Upper lobe of left lung (tissue), 6 donors: ENCODE measurements at regions not wholly inside any gene's neighbourhood (a gene's known extent, or its start where the extent isn't known, plus 50 kb on each side); places are given as distances from the start of the nearest gene placed in this dataset.

Experiments used
- ATAC-seq, 2 donors: fragments of 200-7000 bp; cut with Tn5 transposase; one replicate each; pipeline ENCODE4 v1.9.1; 2022; ENCODE audit warnings: mild to moderate bottlenecking in 2 of 2, moderate library complexity in 2 of 2; ENCODE audit not compliant: low FRiP score in 2 of 2
- DNase-seq, 2 donors: peaks; one replicate each; pipeline ENCODE4 v3.0.0-alpha.2; 2019 to 2020
- H3K27ac ChIP-seq, 4 donors: fragments of 200-600 bp; sonication (generic); one replicate each; pipeline ENCODE4 v1.5.1; 2016 to 2019
- H3K27me3 ChIP-seq, 4 donors: fragments of 200-600 bp; sonication (generic); one replicate each; pipeline ENCODE4 v1.5.1; 2017 to 2019
- H3K36me3 ChIP-seq, 4 donors: fragments of 200-600 bp; sonication (generic); one replicate each; pipeline ENCODE4 v1.5.1; 2016 to 2019
- H3K4me1 ChIP-seq, 4 donors: fragments of 200-600 bp; sonication (generic); one replicate each; pipeline ENCODE4 v1.5.1; 2018 to 2019
- H3K4me3 ChIP-seq, 4 donors: fragments of 200-600 bp; sonication (generic); one replicate each; pipeline ENCODE4 v1.5.1; 2017 to 2019; ENCODE audit warnings: mild to moderate bottlenecking in 2 of 4, moderate library complexity in 1 of 4
- H3K9me3 ChIP-seq, 4 donors: fragments of 200-600 bp; sonication (generic); one replicate each; pipeline ENCODE4 v1.5.1; 2018 to 2019
- CTCF ChIP-seq, 6 experiments: fragments of 450-650 bp in 4 of 6; fragments of 200-600 bp in 2 of 6; sonication (generic) in 2 of 6; IDR thresholded peaks; one replicate each; pipeline ENCODE4 v1.5.1; 2016 to 2019; ENCODE audit warnings: antibody characterized with exemption in 6 of 6
- EP300 ChIP-seq, 4 donors: sonication (generic); formaldehyde crosslinking; IDR thresholded peaks; one replicate each; pipeline ENCODE4 v1.5.1; 2017; ENCODE audit warnings: antibody characterized with exemption in 4 of 4, control low read depth in 2 of 4
- POLR2A ChIP-seq, 4 donors: fragments of 450-650 bp; IDR thresholded peaks; one replicate each; pipeline ENCODE4 v1.5.1; 2016 to 2017; ENCODE audit warnings: antibody characterized with exemption in 4 of 4, mild to moderate bottlenecking in 2 of 4
- POLR2AphosphoS5 ChIP-seq, 2 donors: sonication (generic); formaldehyde crosslinking; IDR thresholded peaks; one replicate each; pipeline ENCODE4 v1.5.1; 2017; ENCODE audit warnings: antibody characterized with exemption in 2 of 2
- WGBS, 2 donors: methylation state at CpG; one replicate each; pipeline ENCODE4 v1.1.5; 2017 to 2018; 5-methylcytosine and 5-hydroxymethylcytosine counted together
- donor health status: DM: no; HTN: no; CAD: no; lungs with moderate emphysema.
- donor health status: DM: no; HTN: yes; CAD: no; lungs with severe emphysema.

GRCh38 chr5:126248611-126249010 is 174.6 kb upstream of the GRAMD2B start:
- Histone ChIP-seq H3K4me3 (no peak overlapping the region), H3K27ac (no peak overlapping the region), H3K9me3 (no peaks in the 10 kb centered on the region), H3K36me3 (no peaks in the 10 kb centered on the region), H3K4me1 (no peaks in the 10 kb centered on the region), H3K27me3 (no peaks in the 10 kb centered on the region)
- WGBS, 2 donors, result 85 to 88% methylated on average over 1 of the region's 1 CpG
- TF ChIP-seq POLR2AphosphoS5 (IDR thresholded peaks at IDR 0.05) (no peak), EP300 (IDR thresholded peaks at IDR 0.05) (no peak), CTCF (IDR thresholded peaks at IDR 0.05) (no peak), POLR2A (IDR thresholded peaks at IDR 0.05) (no peak)
- no peak for ATAC-seq
- DNase-seq, result no peak

- no peak for DNase-seq
- ATAC-seq, result no peak
- no peaks in the 10 kb centered on the region for H3K4me1 ChIP-seq
- TF ChIP-seq CTCF (IDR thresholded peaks at IDR 0.05), result no peak
- no peaks in the 10 kb centered on the region for H3K27me3 ChIP-seq
- H3K4me3 ChIP-seq, result no peak overlapping the region
- no peaks in the 10 kb centered on the region for H3K36me3 ChIP-seq
- H3K27ac ChIP-seq, result no peak overlapping the region
- 88 to 99% methylated on average over 3 of the region's 3 CpGs for WGBS, 2 donors
- H3K9me3 ChIP-seq, result no peaks in the 10 kb centered on the region
These were observed 172.2 kb upstream of the GRAMD2B start for GRCh38 chr5:126251024-126251423.

DNA sequence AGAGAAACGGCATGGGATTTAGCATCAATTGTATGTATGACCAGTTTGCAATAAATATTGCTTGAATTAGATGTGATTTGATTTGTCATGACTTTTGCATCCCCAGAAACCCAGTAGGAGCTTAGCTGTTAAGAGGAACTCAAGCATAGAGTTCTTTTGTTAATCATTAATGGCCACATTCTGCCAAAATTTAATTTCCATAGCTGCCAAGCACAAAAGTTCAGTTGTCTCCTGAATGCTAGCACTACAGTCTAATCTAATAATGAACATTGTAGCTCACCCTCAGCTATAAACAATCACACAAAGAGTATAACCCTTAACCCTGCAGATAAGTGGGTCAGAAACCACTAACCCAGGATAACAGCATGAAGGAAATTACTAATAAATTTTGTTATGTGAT is 169.8 kb upstream of the GRAMD2B start:
- 88 to 92% methylated on average over 1 of the region's 1 CpG for WGBS, 2 donors
- H3K4me3 ChIP-seq, result no peak overlapping the region

GRCh38 chr5:126263591-126264184 is 159.5 kb upstream of the GRAMD2B start:
- Histone ChIP-seq H3K9me3 (peaks cover 0 to 8% (median 1%) of the 10 kb centered on the region in 4 donors), H3K4me3 (no peak overlapping the region), H3K27me3 (no peaks in the 10 kb centered on the region), H3K27ac (no peak overlapping the region), H3K4me1 (no peaks in the 10 kb centered on the region), H3K36me3 (no peaks in the 10 kb centered on the region)
- 78 to 80% methylated on average over 6 of the region's 6 CpGs for WGBS, 2 donors
- no peak for DNase-seq
- ATAC-seq, result no peak
- no peak for TF ChIP-seq POLR2A (IDR thresholded peaks at IDR 0.05)

More for the DNA sequence above, 169.8 kb upstream of the GRAMD2B start:
- Histone ChIP-seq H3K9me3 (peaks cover 3 to 13% (median 5%) of the 10 kb centered on the region in 4 donors), H3K4me1 (no peaks in the 10 kb centered on the region), H3K36me3 (no peaks in the 10 kb centered on the region), H3K27me3 (no peaks in the 10 kb centered on the region), H3K27ac (no peak overlapping the region)
- ATAC-seq (no peak), DNase-seq (no peak)
- TF ChIP-seq EP300 (IDR thresholded peaks at IDR 0.05), result no peak
- no peak for TF ChIP-seq CTCF (IDR thresholded peaks at IDR 0.05)
- TF ChIP-seq POLR2AphosphoS5 (IDR thresholded peaks at IDR 0.05), result no peak
- no peak for TF ChIP-seq POLR2A (IDR thresholded peaks at IDR 0.05)

GRCh38 chr5:126265917-126266316 is 157.3 kb upstream of the GRAMD2B start:
- Histone ChIP-seq H3K9me3 (no peaks in the 10 kb centered on the region), H3K27me3 (no peaks in the 10 kb centered on the region), H3K27ac (no peak overlapping the region), H3K4me3 (no peak overlapping the region), H3K4me1 (no peaks in the 10 kb centered on the region), H3K36me3 (no peaks in the 10 kb centered on the region)
- DNase-seq, result peak in 1 of 2 donors; percentile 25
- no peak for TF ChIP-seq POLR2A (IDR thresholded peaks at IDR 0.05)
- no peak for TF ChIP-seq POLR2AphosphoS5 (IDR thresholded peaks at IDR 0.05)
- no peak for TF ChIP-seq EP300 (IDR thresholded peaks at IDR 0.05)
- TF ChIP-seq CTCF (IDR thresholded peaks at IDR 0.05), result no peak
- peak in 1 of 2 donors; percentile 30 for ATAC-seq
- WGBS, 2 donors, result 63 to 80% methylated on average over 1 to 4 of the region's 4 CpGs
